ENCODE measurements at regions not wholly inside any gene's neighbourhood (a gene's known extent, or its start where the extent isn't known, plus 50 kb on each side); places are given as distances from the start of the nearest gene placed in this dataset.

DNA sequence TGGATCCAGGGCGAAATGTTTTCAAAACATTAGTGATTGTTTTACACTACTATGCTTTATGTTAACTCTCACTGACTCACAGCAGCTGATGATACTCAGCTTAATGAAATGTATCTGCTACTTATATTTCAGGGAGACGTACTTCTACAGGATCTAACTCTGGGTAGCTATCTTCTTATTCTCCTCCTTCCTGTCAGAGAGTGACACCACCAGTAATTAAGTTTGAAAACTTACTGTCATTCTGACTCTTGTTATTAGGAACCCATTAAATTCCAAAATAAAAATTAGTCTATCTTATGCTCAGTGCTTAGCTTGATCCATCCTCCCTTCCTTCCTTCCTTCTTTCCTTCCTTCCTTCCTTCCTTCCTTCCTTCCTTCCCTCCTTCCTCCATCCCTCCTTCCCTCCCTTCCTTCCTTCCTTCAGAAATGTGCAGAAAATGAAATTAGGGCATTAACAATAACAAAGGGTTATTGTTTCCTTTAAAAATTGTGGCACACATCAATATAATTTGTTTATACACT lies 441.1 kb downstream of the MEIS1 start:
- DNase-seq (ENCODE audit: extremely low read depth, low read depth): no peak

DNA sequence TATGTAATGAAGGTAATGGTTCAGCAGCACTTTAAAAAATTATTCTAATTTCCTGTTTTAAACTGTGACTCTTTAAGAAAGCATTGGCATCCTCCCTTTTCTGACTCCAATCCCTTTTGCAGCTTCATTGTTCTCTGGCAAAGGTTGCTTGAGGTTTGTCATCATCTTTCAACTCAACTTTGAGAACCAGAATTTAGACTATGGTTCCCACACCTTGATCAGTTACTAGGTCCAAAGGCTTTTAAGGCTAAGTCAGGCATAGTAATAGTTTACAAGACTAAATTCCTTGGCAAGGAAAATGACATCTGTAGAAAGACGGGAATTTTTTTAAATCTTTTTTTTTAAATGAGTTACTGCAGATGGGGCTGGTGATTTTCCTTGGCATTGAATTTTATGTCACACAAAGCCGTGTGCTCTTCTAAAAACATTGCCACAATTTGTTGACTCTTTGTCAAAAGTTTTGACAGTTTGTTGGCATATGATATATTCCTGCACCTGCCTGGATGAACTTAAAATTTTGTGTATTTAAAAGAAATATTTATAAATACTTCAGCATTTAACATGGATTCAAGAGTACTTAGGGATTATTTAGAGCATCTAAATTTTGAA lies 451.0 kb downstream of the MEIS1 start:
- DNase-seq (ENCODE audit: extremely low read depth, low read depth): no peak

DNA sequence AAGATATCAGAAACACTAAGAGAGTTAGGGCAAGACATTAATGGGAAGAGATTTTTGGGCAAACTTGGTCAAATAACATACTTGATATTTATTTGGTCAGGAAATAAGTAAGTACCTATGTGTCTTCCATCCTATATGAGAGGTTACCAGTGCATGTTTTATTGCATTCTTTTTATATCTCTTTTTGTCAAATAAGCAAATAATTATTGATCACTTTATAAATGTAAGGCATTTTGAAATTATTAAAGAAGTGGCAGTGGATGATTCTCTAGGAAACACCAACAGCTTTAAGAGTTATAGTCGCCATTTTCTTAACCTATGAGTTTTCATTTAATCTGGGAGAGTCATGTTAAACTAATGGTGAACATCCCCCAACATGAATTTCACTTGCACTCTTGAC lies 453.3 kb downstream of the MEIS1 start:
- no peak for DNase-seq (ENCODE audit: extremely low read depth, low read depth)

DNA sequence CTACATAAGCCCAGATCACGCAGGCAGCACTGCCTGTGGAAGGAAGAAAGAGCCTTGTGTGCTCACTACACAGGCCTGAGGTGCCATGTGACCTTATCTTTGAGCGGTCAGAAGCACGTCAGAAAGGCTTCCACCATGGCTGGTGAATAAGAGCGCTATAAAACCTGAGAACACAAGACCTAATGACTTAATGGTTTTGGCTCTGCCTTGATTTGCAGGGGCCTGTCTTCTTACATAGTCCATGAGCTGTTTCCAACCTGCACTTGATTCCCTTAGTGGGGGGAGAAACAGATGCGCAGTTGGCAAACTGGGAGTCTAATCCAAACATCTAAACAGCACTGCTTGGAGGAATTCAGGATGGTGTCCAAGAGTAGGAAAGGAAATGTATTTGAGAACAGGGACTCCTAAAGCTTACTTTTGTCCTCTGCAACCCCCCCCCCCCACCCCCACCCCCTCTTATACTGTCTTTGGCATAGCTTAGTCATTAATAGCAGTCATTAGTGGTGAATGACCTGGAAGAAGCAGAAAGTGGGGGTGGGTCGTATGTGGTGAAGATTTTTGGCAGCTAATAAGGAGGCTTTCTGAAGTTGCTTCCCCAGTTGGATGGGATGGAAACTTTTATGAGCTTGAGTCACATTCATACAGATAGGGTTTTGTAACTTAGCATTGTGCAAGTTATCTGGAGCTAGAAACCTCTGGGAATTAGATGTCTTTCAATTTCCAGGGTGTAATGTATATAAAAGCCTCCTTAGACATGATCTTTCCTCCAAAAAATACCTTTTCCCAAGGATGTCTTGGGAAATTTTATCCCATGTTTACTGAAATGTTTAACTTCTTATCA lies 454.1 kb downstream of the MEIS1 start:
- DNase-seq (ENCODE audit: extremely low read depth, low read depth): no peak

DNA sequence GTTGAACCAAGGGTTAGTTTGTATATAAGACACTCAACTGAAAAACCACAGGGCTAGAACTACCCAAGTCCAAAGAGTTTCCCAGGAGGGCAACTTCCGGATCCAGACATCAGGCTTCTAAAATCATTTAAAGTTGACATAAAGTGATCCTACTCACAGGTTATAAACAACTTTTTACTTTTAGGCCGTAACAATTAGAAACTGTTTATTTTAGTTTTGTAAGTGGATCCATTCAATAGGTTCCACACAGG lies 454.6 kb downstream of the MEIS1 start:
- DNase-seq (ENCODE audit: extremely low read depth, low read depth): no peak

- no peak for DNase-seq (ENCODE audit: extremely low read depth, low read depth)
Observed at GRCh38 chr2:66890166-66890742, 455.3 kb downstream of the MEIS1 start.

DNA sequence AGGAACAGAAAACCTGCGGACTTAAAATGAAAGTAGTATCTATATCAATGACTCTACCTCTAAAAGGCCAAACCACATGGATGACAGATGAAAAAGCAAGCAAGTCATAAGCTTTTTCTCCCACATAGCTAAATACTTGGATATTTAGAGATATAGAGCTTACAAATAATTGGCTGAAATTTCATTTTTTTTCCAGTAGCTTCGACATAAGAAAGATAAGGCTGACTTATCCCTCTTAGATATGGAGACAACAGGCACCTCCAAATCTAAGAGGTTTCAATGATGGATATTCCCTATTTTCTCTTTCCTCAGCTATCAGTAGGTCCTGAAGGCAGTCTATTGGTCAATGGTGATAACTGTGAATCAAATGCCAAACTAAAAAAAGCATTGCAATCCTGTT lies 460.3 kb downstream of the MEIS1 start:
- DNase-seq (ENCODE audit: extremely low read depth, low read depth): no peak

GRCh38 chr2:66896131-66896530 lies 461.2 kb downstream of the MEIS1 start:
- no peak for DNase-seq (ENCODE audit: extremely low read depth, low read depth)

GRCh38 chr2:66897181-66897580 lies 462.3 kb downstream of the MEIS1 start:
- DNase-seq (ENCODE audit: extremely low read depth, low read depth): no peak

DNA sequence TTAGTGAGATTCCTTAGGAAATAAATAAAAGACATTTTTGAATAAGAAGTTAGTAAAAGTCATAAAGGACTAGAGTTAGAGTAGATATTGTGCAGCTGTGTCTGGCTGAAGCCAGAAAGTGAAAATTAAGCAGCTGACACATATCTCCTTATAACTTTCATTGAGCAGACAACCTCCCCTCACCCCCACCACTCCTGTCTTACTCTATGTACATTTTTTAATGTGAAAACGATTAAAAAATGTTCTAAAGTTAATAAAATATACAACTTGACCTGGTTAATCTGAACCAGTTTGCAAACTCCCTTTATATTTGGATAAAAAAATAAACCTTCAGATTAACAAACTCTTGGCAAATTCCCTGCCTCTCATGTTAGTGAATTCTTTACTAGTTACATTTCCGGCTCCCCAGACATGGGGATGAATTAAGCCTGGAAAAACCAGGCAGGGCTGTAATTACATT lies 462.8 kb downstream of the MEIS1 start:
- DNase-seq (ENCODE audit: extremely low read depth, low read depth): no peak

GRCh38 chr2:66899109-66899508 lies 464.2 kb downstream of the MEIS1 start:
- no peak for DNase-seq (ENCODE audit: extremely low read depth, low read depth)

- DNase-seq (ENCODE audit: extremely low read depth, low read depth): no peak
Observed at GRCh38 chr2:66899648-66900047, 464.7 kb downstream of the MEIS1 start.

DNA sequence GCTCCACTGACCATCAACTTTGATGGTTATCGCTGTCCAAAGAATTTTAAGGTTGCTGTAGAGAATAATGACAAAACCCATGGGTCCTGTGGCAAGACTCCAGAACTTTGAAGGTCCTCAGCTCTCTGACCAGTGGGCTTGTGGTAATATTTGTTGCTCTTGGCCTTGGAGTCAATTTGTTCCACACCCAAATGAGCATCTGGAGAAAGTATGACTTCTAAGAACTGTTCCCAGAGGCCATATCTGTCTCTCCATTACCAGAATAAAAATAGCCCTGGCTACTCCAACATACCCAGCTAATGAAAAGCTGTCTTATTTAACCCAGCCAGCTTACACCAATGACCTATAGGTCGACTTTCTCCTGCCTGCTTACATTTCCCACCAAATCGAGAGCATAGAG lies 466.4 kb downstream of the MEIS1 start:
- DNase-seq (ENCODE audit: extremely low read depth, low read depth): no peak

DNA sequence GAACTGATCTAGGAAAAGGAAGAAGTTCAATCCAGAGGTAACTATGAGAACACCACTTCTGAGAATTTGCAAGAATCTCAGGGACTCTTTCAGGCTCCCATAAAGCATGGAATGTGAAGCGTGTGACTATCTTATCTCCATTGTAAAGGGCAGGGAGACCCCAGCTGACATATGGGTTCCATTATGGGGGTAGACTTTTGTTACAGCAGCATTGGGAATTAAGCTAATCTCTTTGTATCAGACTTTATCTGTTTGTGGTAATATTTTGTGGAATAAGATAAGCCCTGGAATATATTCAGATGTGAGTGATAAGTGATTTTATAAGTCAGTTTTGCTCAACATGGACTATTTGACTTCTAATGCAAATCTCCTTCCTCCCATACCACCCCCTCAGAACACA lies 468.3 kb downstream of the MEIS1 start:
- DNase-seq (ENCODE audit: extremely low read depth, low read depth): no peak

GRCh38 chr2:66903745-66904465 lies 469.0 kb downstream of the MEIS1 start:
- DNase-seq (ENCODE audit: extremely low read depth, low read depth): no peak

GRCh38 chr2:66915237-66915636 lies 480.3 kb downstream of the MEIS1 start:
- DNase-seq (ENCODE audit: extremely low read depth, low read depth): no peak

DNA sequence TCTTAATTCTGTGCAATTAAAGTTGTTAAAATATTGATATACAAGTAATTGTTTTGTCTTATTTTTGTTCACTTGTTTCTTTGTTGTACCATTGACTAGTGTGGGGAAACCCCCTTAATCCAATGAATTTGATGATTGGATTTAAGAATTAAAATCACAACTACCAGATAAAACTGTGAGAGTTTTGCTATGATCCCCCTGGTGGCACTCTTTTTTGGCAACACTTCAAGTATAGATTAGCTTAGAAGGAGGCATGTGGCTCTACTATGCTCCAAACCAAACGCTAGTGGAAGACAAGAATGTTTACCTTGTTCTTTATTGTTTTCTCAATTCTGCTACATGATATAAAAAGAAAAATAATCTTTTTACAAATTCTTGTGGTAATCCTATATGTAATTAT lies 477.8 kb upstream of the ETAA1 start:
- DNase-seq (ENCODE audit: extremely low read depth, low read depth): no peak

DNA sequence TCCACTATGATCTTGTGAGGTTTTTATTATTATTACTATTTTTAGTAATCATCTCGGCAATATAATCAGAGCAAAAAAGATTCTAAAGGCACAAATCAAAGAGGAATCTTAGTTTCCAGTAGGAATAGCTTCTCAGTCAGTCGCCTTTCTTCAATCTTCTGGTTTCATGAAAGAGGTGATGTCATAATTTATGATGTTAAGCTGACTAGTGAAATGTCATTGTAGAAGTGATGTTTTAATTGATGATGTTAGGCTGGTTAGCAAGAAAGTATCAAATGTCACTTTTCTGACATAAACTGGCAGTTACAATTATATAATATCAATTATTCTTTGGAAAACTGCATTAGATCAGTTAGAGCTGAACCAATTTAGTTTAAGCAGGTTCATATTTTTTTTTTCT lies 476.7 kb upstream of the ETAA1 start:
- DNase-seq (ENCODE audit: extremely low read depth, low read depth): no peak

DNA sequence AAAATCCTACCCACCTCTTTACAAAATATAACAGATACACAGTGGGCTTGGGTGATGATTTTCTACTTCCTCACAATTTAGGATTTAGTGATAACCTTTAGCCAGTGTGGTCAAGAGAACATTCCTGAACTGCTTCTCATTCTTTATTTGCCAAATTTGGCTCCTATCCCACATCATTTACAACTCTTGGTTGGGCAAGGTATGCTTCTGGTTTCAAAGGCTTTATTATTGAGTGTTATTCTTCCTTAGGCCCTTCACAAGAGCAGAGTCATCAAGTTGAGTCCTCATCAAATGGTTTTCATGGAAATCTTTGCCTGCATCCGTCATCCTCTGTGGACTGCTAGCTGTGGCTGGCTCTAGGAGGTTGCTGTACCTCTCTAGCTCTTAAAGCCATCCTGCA lies 472.0 kb upstream of the ETAA1 start:
- no peak for DNase-seq (ENCODE audit: extremely low read depth, low read depth)

DNA sequence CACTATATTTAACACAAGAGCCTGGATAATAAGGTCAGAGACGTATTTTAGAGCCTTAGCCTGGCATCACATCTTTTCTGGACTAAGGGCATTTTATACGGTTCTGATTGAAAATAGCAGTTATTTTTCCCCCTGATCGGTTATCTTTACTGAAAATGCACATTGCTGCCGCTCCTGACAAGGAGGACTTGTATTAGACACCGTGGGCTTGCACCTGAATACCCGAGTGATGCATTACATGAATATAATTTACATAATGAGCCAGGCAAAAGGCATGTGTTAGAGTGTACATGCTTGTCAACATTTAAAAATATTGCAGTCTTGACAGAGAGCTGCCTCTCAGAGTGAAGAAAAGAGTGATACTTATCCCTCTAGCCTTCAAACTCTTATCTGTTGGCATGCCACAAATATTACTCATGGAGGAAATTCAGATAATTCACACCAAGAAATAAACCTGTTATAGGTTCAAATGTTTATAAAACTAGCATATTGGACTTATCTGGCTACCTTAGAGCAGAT lies 470.5 kb upstream of the ETAA1 start:
- no peak for DNase-seq (ENCODE audit: extremely low read depth, low read depth)

DNA sequence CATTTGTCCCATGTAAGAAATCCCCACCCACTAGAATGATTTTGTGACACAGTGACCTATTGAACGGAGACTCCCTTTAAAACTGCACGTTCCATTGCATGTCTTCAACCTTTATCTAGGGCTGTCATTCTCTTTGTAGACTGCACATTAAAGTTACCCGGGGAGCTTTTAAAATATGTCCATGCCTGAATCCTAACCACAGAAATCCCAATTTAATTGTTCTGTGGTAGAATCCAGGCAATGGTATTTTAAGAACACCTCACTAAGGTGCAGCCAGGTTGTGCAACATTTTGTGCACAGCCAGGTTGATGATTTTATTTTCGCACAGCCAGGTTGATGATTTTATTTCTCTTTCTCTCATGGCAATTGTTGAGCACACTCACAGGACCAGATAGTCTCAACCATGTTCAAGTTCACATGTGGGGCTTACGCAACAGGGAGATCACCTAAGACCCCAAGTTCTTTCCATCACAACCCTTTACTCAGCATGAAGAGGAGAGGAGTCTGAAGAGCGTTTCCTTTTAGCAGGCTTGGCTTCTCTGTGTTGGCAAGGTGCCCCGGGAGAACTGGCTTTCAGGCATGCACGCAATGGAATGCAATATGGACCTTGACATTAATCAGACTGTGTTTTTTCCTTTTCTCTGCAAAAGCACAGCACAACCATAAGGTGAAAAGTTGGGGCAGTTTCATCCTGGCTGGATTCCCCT lies 467.3 kb upstream of the ETAA1 start:
- no peak for DNase-seq (ENCODE audit: extremely low read depth, low read depth)
